ENCODE measurements at regions not wholly inside any gene's neighbourhood (a gene's known extent, or its start where the extent isn't known, plus 50 kb on each side); places are given as distances from the start of the nearest gene placed in this dataset.

- ChIA-PET CTCF (ENCODE audit: low intra/inter-chr PET ratio, low total read pairs) (no interaction called here), POLR2A (no interaction called here)
- H3K4me2 ChIP-seq (ENCODE audit: low read depth, low read length): no peak overlapping the region
- no peak for FAIRE-seq
- in situ Hi-C loops (cut with HindIII; ENCODE audit: extremely low pct_ligation_motif_present, low pct_unique_long_range_greater_than_20kb): no loop called here
- no peak overlapping the region for H2AFZ ChIP-seq (ENCODE audit: low read length)
- no peaks in the 10 kb centered on the region for H3K9me3 ChIP-seq (ENCODE audit: low read length)
- ATAC-seq: no peak
- intact Hi-C loops (cut with micrococcal nuclease; ENCODE audit: unreplicated experiment): no loop called here
- H4K20me1 ChIP-seq (ENCODE audit: insufficient read depth, low read length): no peaks in the 10 kb centered on the region
- no peaks in the 10 kb centered on the region for H3K36me3 ChIP-seq (replicated peaks in 1 of 2; ENCODE audit: control insufficient read depth in 1 of 2, insufficient read depth in 2 of 2, low read length in 2 of 2)
- no peak for DNase-seq (ENCODE audit: low spot score)
- no peaks in the 10 kb centered on the region for H3K27me3 ChIP-seq (ENCODE audit: control insufficient read depth in 1 of 2, insufficient read depth in 2 of 2, low read length in 2 of 2)
- no peak for TF ChIP-seq CTCF (CRISPR knock-in tag; IDR thresholded peaks at IDR 0.05)
- no peak for TF ChIP-seq ZSCAN22 (CRISPR knock-in tag; IDR thresholded peaks at IDR 0.05)
- H3K4me3 ChIP-seq (replicated peaks in 1 of 3; ENCODE audit: insufficient read depth in 1 of 3, low read depth in 2 of 3, low read length in 3 of 3): no peak overlapping the region
- no peak overlapping the region for H3K27ac ChIP-seq (ENCODE audit: extremely low read length, insufficient read depth, low read length)
- H3K9ac ChIP-seq (ENCODE audit: insufficient read depth, low read depth, low read length): no peak overlapping the region
- H3K79me2 ChIP-seq (ENCODE audit: insufficient read depth, low read length): no peaks in the 10 kb centered on the region
- BruUV-seq (replicated peaks): no TSS peak
- no peaks in the 10 kb centered on the region for H3K4me1 ChIP-seq (ENCODE audit: insufficient read depth, low read length)
- WGBS (ENCODE audit: low lambda C conversion rate): 5% methylated on average over 2 of the region's 2 CpGs
Measured at GRCh38 chr1:221431068-221431651, 310.7 kb downstream of the DUSP10 start.

GRCh38 chr1:221431961-221432360 lies 309.9 kb downstream of the DUSP10 start:
- BruUV-seq (replicated peaks): no TSS peak
- DNase-seq (ENCODE audit: low spot score) (no peak), ATAC-seq (no peak), FAIRE-seq (no peak)
- Histone ChIP-seq H3K9ac (ENCODE audit: insufficient read depth, low read depth, low read length) (no peak overlapping the region), H4K20me1 (ENCODE audit: insufficient read depth, low read length) (no peaks in the 10 kb centered on the region), H3K36me3 (replicated peaks in 1 of 2; ENCODE audit: control insufficient read depth in 1 of 2, insufficient read depth in 2 of 2, low read length in 2 of 2) (no peaks in the 10 kb centered on the region), H3K27ac (ENCODE audit: extremely low read length, insufficient read depth, low read length) (no peak overlapping the region), H3K4me1 (ENCODE audit: insufficient read depth, low read length) (no peaks in the 10 kb centered on the region), H3K4me3 (replicated peaks in 1 of 3; ENCODE audit: insufficient read depth in 1 of 3, low read depth in 2 of 3, low read length in 3 of 3) (no peak overlapping the region), H3K27me3 (ENCODE audit: control insufficient read depth in 1 of 2, insufficient read depth in 2 of 2, low read length in 2 of 2) (no peaks in the 10 kb centered on the region), H2AFZ (ENCODE audit: low read length) (no peak overlapping the region), H3K9me3 (ENCODE audit: low read length) (no peaks in the 10 kb centered on the region), H3K4me2 (ENCODE audit: low read depth, low read length) (no peak overlapping the region), H3K79me2 (ENCODE audit: insufficient read depth, low read length) (no peaks in the 10 kb centered on the region)
- CTCF ChIA-PET (ENCODE audit: low intra/inter-chr PET ratio, low total read pairs): no interaction called here
- in situ Hi-C loops (cut with HindIII; ENCODE audit: extremely low pct_ligation_motif_present, low pct_unique_long_range_greater_than_20kb) (no loop called here), intact Hi-C loops (cut with micrococcal nuclease; ENCODE audit: unreplicated experiment) (no loop called here)
- no peak for TF ChIP-seq ZC3H4 (CRISPR knock-in tag; IDR thresholded peaks at IDR 0.05; ENCODE audit: borderline replicate concordance)
- POLR2A ChIA-PET: no interaction called here

Data from HepG2 (cell line).